Mesenchymal stem cell (in vitro differentiated cells and primary cell): ENCODE measurements at regions not wholly inside any gene's neighbourhood (a gene's known extent, or its start where the extent isn't known, plus 50 kb on each side); places are given as distances from the start of the nearest gene placed in this dataset.
"Not testable (repeated sequence)": the region's sequence is repeated elsewhere in the genome, so short reads cannot be mapped to it uniquely, and the experiment has no call there.

ENCODE experiments used
- DNase-seq: peaks from one replicate; pipeline ENCODE4 v3.0.0-alpha.2; 2013
- H2AFZ ChIP-seq: one replicate; pipeline ENCODE4 v1.6.1; 2013; ENCODE audit warnings: low read depth, mild to moderate bottlenecking, control low read depth, inconsistent platforms, low read length, moderate library complexity
- H2AK5ac ChIP-seq: 2 replicates; pipeline ENCODE4 v1.6.1; 2013; ENCODE audit warnings: low read length, moderate library complexity, mild to moderate bottlenecking, inconsistent platforms; ENCODE audit not compliant: severe bottlenecking
- H2BK120ac ChIP-seq: one replicate; pipeline ENCODE4 v1.6.1; 2013; ENCODE audit warnings: low read depth, mild to moderate bottlenecking, inconsistent platforms, low read length, moderate library complexity
- H2BK12ac ChIP-seq, 2 experiments: one replicate each; pipeline ENCODE4 v1.6.1; 2013; ENCODE audit warnings: inconsistent platforms in 2 of 2, low read length in 2 of 2, mild to moderate bottlenecking in 2 of 2, moderate library complexity in 2 of 2, control low read depth in 1 of 2
- H2BK15ac ChIP-seq: one replicate; pipeline ENCODE4 v1.6.1; 2013; ENCODE audit warnings: mild to moderate bottlenecking, low read depth, inconsistent platforms; ENCODE audit not compliant: poor library complexity, severe bottlenecking
- H2BK5ac ChIP-seq: 2 replicates; pipeline ENCODE4 v1.6.1; 2013; ENCODE audit warnings: low read depth, mild to moderate bottlenecking, low read length, control low read depth, inconsistent platforms; ENCODE audit not compliant: poor library complexity, severe bottlenecking
- H3K14ac ChIP-seq, 2 experiments: one replicate each; pipeline ENCODE4 v1.6.1; 2013; ENCODE audit warnings: inconsistent platforms in 2 of 2, low read length in 2 of 2, control low read depth in 1 of 2, mild to moderate bottlenecking in 1 of 2, moderate library complexity in 1 of 2
- H3K18ac ChIP-seq, 2 experiments: one replicate each; pipeline ENCODE4 v1.6.1; 2013; ENCODE audit warnings: inconsistent platforms in 2 of 2, low read length in 2 of 2, control low read depth in 1 of 2, low read depth in 1 of 2, mild to moderate bottlenecking in 1 of 2
- H3K23ac ChIP-seq, 2 experiments: one replicate each; pipeline ENCODE4 v1.6.1; 2013; ENCODE audit warnings: inconsistent platforms in 2 of 2, low read length in 2 of 2, mild to moderate bottlenecking in 2 of 2, moderate library complexity in 2 of 2, control low read depth in 1 of 2
- H3K27ac ChIP-seq: 2 replicates; pipeline ENCODE4 v1.5.1; 2013; ENCODE audit warnings: mild to moderate bottlenecking, moderate library complexity, low read length, control low read depth, inconsistent platforms; ENCODE audit not compliant: poor library complexity, severe bottlenecking
- H3K27me3 ChIP-seq, 2 experiments: 2 replicates each; pipeline versions ENCODE4 v1.6.1 to v1.7.0; 2013; ENCODE audit warnings: low read length in 2 of 2, mild to moderate bottlenecking in 2 of 2, moderate library complexity in 2 of 2, control low read depth in 1 of 2, inconsistent platforms in 1 of 2; ENCODE audit not compliant: control insufficient read depth in 1 of 2, insufficient read depth in 1 of 2
- H3K36me3 ChIP-seq, 2 experiments: 2 replicates each; pipeline versions ENCODE4 v1.6.1 to v1.7.0; 2013; ENCODE audit warnings: low read length in 2 of 2, control low read depth in 1 of 2, inconsistent platforms in 1 of 2, low read depth in 1 of 2, mild to moderate bottlenecking in 1 of 2; ENCODE audit not compliant: insufficient read depth in 2 of 2, control insufficient read depth in 1 of 2
- H3K4ac ChIP-seq, 2 experiments: one replicate each; pipeline ENCODE4 v1.6.1; 2013; ENCODE audit warnings: inconsistent platforms in 2 of 2, low read length in 2 of 2, mild to moderate bottlenecking in 2 of 2, moderate library complexity in 2 of 2, control low read depth in 1 of 2, low read depth in 1 of 2
- H3K4me1 ChIP-seq: 2 replicates; pipeline ENCODE4 v1.6.1; 2013; ENCODE audit warnings: low read depth, low read length, control low read depth; ENCODE audit not compliant: control insufficient read depth, insufficient read depth
- H3K4me2 ChIP-seq: 2 replicates; pipeline ENCODE4 v1.6.1; 2013; ENCODE audit warnings: low read length, mild to moderate bottlenecking, inconsistent platforms; ENCODE audit not compliant: poor library complexity, severe bottlenecking
- H3K4me3 ChIP-seq, 2 experiments: 2 replicates each; pipeline versions ENCODE4 v1.5.1 to v1.7.0; 2013; ENCODE audit warnings: low read length in 2 of 2, mild to moderate bottlenecking in 2 of 2, control low read depth in 1 of 2, low read depth in 1 of 2; ENCODE audit not compliant: insufficient read depth in 1 of 2
- H3K79me1 ChIP-seq: replicated peaks from 2 replicates; pipeline ENCODE4 v1.6.1; 2013; ENCODE audit warnings: mild to moderate bottlenecking, control low read depth, low read length, inconsistent platforms; ENCODE audit not compliant: poor library complexity, severe bottlenecking
- H3K9ac ChIP-seq: 2 replicates; pipeline ENCODE4 v1.7.0; 2013; ENCODE audit warnings: mild to moderate bottlenecking, low read length, moderate library complexity
- H3K9me3 ChIP-seq: 2 replicates; pipeline ENCODE4 v1.7.0; 2013; ENCODE audit warnings: mild to moderate bottlenecking, low read length; ENCODE audit not compliant: control insufficient read depth
- H4K8ac ChIP-seq: one replicate; pipeline ENCODE4 v1.6.1; 2013; ENCODE audit warnings: inconsistent platforms, mild to moderate bottlenecking, low read length, moderate library complexity
- H4K91ac ChIP-seq: one replicate; pipeline ENCODE4 v1.6.1; 2013; ENCODE audit warnings: mild to moderate bottlenecking, low read length, inconsistent platforms
- WGBS: methylation state at CpG from one replicate; pipeline ENCODE4 v1.1.7; 2013; ENCODE audit warnings: mixed read lengths; 5-methylcytosine and 5-hydroxymethylcytosine counted together

- H3K27ac ChIP-seq, H3K4ac ChIP-seq, H3K4me1 ChIP-seq, DNase-seq, H2BK12ac ChIP-seq, H3K4me2 ChIP-seq, H3K18ac ChIP-seq, H2BK120ac ChIP-seq, H2AFZ ChIP-seq, H3K27me3 ChIP-seq, H4K8ac ChIP-seq, H2BK15ac ChIP-seq, H2AK5ac ChIP-seq, H4K91ac ChIP-seq, H3K14ac ChIP-seq, H3K23ac ChIP-seq, H3K9ac ChIP-seq, H2BK5ac ChIP-seq, H3K79me1 ChIP-seq, H3K36me3 ChIP-seq, H3K9me3 ChIP-seq, H3K4me3 ChIP-seq: not testable (repeated sequence)
- 92% methylated on average over 2 of the region's 3 CpGs for WGBS
Observed at GRCh38 chr5:102592586-102592985, 93.8 kb upstream of the SLCO6A1 start.

GRCh38 chr5:102594192-102594591 is 95.4 kb upstream of the SLCO6A1 start:
- DNase-seq: no peak
- no peak overlapping the region for H2BK12ac ChIP-seq

GRCh38 chr5:102595332-102595731 is 96.5 kb upstream of the SLCO6A1 start:
- Histone ChIP-seq H2BK120ac (no peak overlapping the region), H3K4me3 (no peak overlapping the region), H4K8ac (no peak overlapping the region), H2BK12ac (no peak overlapping the region), H3K4me1 (no peaks in the 10 kb centered on the region), H2BK5ac (no peak overlapping the region), H2BK15ac (no peak overlapping the region), H4K91ac (no peak overlapping the region), H3K79me1 (no peaks in the 10 kb centered on the region), H3K23ac (no peak overlapping the region), H3K14ac (no peak overlapping the region), H3K18ac (no peak overlapping the region), H3K36me3 (no peaks in the 10 kb centered on the region), H3K27ac (no peak overlapping the region), H3K4me2 (no peak overlapping the region), H3K9me3 (no peaks in the 10 kb centered on the region), H2AK5ac (no peak overlapping the region), H3K9ac (no peak overlapping the region), H2AFZ (no peak overlapping the region), H3K27me3 (no peaks in the 10 kb centered on the region), H3K4ac (no peak overlapping the region)
- no peak for DNase-seq

More at GRCh38 chr5:102594192-102594591, 95.4 kb upstream of the SLCO6A1 start:
- H3K14ac ChIP-seq: no peak overlapping the region
- no peaks in the 10 kb centered on the region for H3K27me3 ChIP-seq
- H3K36me3 ChIP-seq: no peaks in the 10 kb centered on the region
- H2BK120ac ChIP-seq: no peak overlapping the region
- H3K4me3 ChIP-seq: no peak overlapping the region
- H2BK15ac ChIP-seq: no peak overlapping the region
- no CpG with 5 or more reads among the region's 1 CpG for WGBS
- H2AK5ac ChIP-seq: no peak overlapping the region
- H3K18ac ChIP-seq: no peak overlapping the region
- no peaks in the 10 kb centered on the region for H3K9me3 ChIP-seq
- no peak overlapping the region for H2BK5ac ChIP-seq
- no peak overlapping the region for H4K8ac ChIP-seq
- H3K4me2 ChIP-seq: no peak overlapping the region
- no peak overlapping the region for H3K9ac ChIP-seq
- no peak overlapping the region for H4K91ac ChIP-seq
- no peak overlapping the region for H3K27ac ChIP-seq
- no peak overlapping the region for H2AFZ ChIP-seq
- no peak overlapping the region for H3K4ac ChIP-seq
- no peaks in the 10 kb centered on the region for H3K4me1 ChIP-seq
- no peak overlapping the region for H3K23ac ChIP-seq
- no peaks in the 10 kb centered on the region for H3K79me1 ChIP-seq

- no peak overlapping the region for H3K4me3 ChIP-seq
- H3K14ac ChIP-seq: no peak overlapping the region
- no peak overlapping the region for H2BK12ac ChIP-seq
- H4K8ac ChIP-seq: no peak overlapping the region
- no peak overlapping the region for H2BK120ac ChIP-seq
- H3K79me1 ChIP-seq: no peaks in the 10 kb centered on the region
- no peaks in the 10 kb centered on the region for H3K4me1 ChIP-seq
- no peaks in the 10 kb centered on the region for H3K36me3 ChIP-seq
- no peaks in the 10 kb centered on the region for H3K9me3 ChIP-seq
- no peak overlapping the region for H4K91ac ChIP-seq
- H3K27ac ChIP-seq: no peak overlapping the region
- 93% methylated on average over 3 of the region's 3 CpGs for WGBS
- no peaks in the 10 kb centered on the region for H3K27me3 ChIP-seq
- no peak overlapping the region for H3K9ac ChIP-seq
- no peak overlapping the region for H3K4ac ChIP-seq
- H3K18ac ChIP-seq: no peak overlapping the region
- no peak overlapping the region for H2BK15ac ChIP-seq
- H2AFZ ChIP-seq: no peak overlapping the region
- no peak overlapping the region for H3K4me2 ChIP-seq
- no peak for DNase-seq
- H3K23ac ChIP-seq: no peak overlapping the region
- H2AK5ac ChIP-seq: no peak overlapping the region
- H2BK5ac ChIP-seq: no peak overlapping the region
Observed at GRCh38 chr5:102596113-102596512, 97.3 kb upstream of the SLCO6A1 start.
